Mononuclear cell (primary cell): ENCODE measurements at regions not wholly inside any gene's neighbourhood (a gene's known extent, or its start where the extent isn't known, plus 50 kb on each side); places are given as distances from the start of the nearest gene placed in this dataset.
"Not testable (repeated sequence)": the region's sequence is repeated elsewhere in the genome, so short reads cannot be mapped to it uniquely, and the experiment has no call there.

Experiments used
- H3K27me3 ChIP-seq: 2 replicates; pipeline ENCODE4 v1.6.0; 2011; ENCODE audit warnings: low read length, control low read depth; ENCODE audit not compliant: insufficient read depth
- H3K4me1 ChIP-seq: 2 replicates; pipeline ENCODE4 v1.5.1; 2011; ENCODE audit warnings: mild to moderate bottlenecking, low read length, control low read depth; ENCODE audit not compliant: insufficient read depth
- H3K4me3 ChIP-seq: 2 replicates; pipeline ENCODE4 v1.5.1; 2011; ENCODE audit warnings: mild to moderate bottlenecking, low read length, moderate library complexity
- H3K9me3 ChIP-seq: 2 replicates; pipeline ENCODE4 v1.5.1; 2011; ENCODE audit warnings: low read depth, mild to moderate bottlenecking, control low read depth, low read length

- no peaks in the 10 kb centered on the region for H3K27me3 ChIP-seq
- no peak overlapping the region for H3K4me3 ChIP-seq
- H3K9me3 ChIP-seq, result no peaks in the 10 kb centered on the region
- H3K4me1 ChIP-seq, result no peaks in the 10 kb centered on the region
These were observed 192.9 kb upstream of the FZD8 start for GRCh38 chr10:35834877-35835494.

- H3K4me3 ChIP-seq, result no peak overlapping the region
These were observed 185.7 kb upstream of the FZD8 start for GRCh38 chr10:35827783-35828182.

GRCh38 chr10:35824704-35825103, 182.6 kb upstream of the FZD8 start:
- no peaks in the 10 kb centered on the region for H3K4me1 ChIP-seq
- H3K27me3 ChIP-seq, result no peaks in the 10 kb centered on the region
- H3K4me3 ChIP-seq, result no peak overlapping the region
- H3K9me3 ChIP-seq, result no peaks in the 10 kb centered on the region

More at GRCh38 chr10:35827783-35828182, 185.7 kb upstream of the FZD8 start:
- no peaks in the 10 kb centered on the region for H3K4me1 ChIP-seq
- no peaks in the 10 kb centered on the region for H3K9me3 ChIP-seq
- H3K27me3 ChIP-seq, result no peaks in the 10 kb centered on the region

- Histone ChIP-seq H3K27me3 (no peaks in the 10 kb centered on the region), H3K9me3 (no peaks in the 10 kb centered on the region), H3K4me1 (no peaks in the 10 kb centered on the region), H3K4me3 (no peak overlapping the region)
These were observed 180.2 kb upstream of the FZD8 start for GRCh38 chr10:35822316-35822715.

- Histone ChIP-seq H3K9me3 (no peaks in the 10 kb centered on the region), H3K4me1 (no peaks in the 10 kb centered on the region), H3K4me3 (no peak overlapping the region), H3K27me3 (no peaks in the 10 kb centered on the region)
These were observed 179.3 kb upstream of the FZD8 start for GRCh38 chr10:35821339-35821911.

GRCh38 chr10:35819736-35820135, 177.6 kb upstream of the FZD8 start:
- Histone ChIP-seq H3K4me1 (no peaks in the 10 kb centered on the region), H3K4me3 (no peak overlapping the region), H3K9me3 (no peaks in the 10 kb centered on the region), H3K27me3 (no peaks in the 10 kb centered on the region)

GRCh38 chr10:35819011-35819410, 176.9 kb upstream of the FZD8 start:
- H3K9me3 ChIP-seq, result no peaks in the 10 kb centered on the region
- H3K4me3 ChIP-seq, result no peak overlapping the region
- no peaks in the 10 kb centered on the region for H3K27me3 ChIP-seq
- H3K4me1 ChIP-seq, result no peaks in the 10 kb centered on the region

- H3K4me3 ChIP-seq, H3K27me3 ChIP-seq, H3K4me1 ChIP-seq, H3K9me3 ChIP-seq: not testable (repeated sequence)
These were observed 175.0 kb upstream of the FZD8 start for GRCh38 chr10:35817109-35817508.

- Histone ChIP-seq H3K27me3 (no peaks in the 10 kb centered on the region), H3K4me3 (no peak overlapping the region), H3K9me3 (no peaks in the 10 kb centered on the region), H3K4me1 (no peaks in the 10 kb centered on the region)
These were observed 171.1 kb upstream of the FZD8 start for GRCh38 chr10:35813219-35813618.

GRCh38 chr10:35808344-35808743, 166.2 kb upstream of the FZD8 start:
- Histone ChIP-seq H3K9me3 (no peaks in the 10 kb centered on the region), H3K4me1 (no peaks in the 10 kb centered on the region), H3K4me3 (no peak overlapping the region), H3K27me3 (no peaks in the 10 kb centered on the region)

- H3K27me3 ChIP-seq, result no peaks in the 10 kb centered on the region
- H3K4me3 ChIP-seq, result no peak overlapping the region
- H3K9me3 ChIP-seq, result no peaks in the 10 kb centered on the region
- no peaks in the 10 kb centered on the region for H3K4me1 ChIP-seq
These were observed 160.9 kb upstream of the FZD8 start for GRCh38 chr10:35803046-35803445.

- H3K27me3 ChIP-seq, result no peaks in the 10 kb centered on the region
- no peak overlapping the region for H3K4me3 ChIP-seq
- H3K4me1 ChIP-seq, result no peaks in the 10 kb centered on the region
- no peaks in the 10 kb centered on the region for H3K9me3 ChIP-seq
These were observed 155.1 kb upstream of the FZD8 start for GRCh38 chr10:35797187-35797586.

- no peaks in the 10 kb centered on the region for H3K4me1 ChIP-seq
- H3K4me3 ChIP-seq, result no peak overlapping the region
These were observed 153.2 kb upstream of the FZD8 start for GRCh38 chr10:35795131-35795824.

GRCh38 chr10:35794703-35795102, 152.6 kb upstream of the FZD8 start:
- Histone ChIP-seq H3K27me3 (no peaks in the 10 kb centered on the region), H3K4me1 (no peaks in the 10 kb centered on the region), H3K4me3 (no peak overlapping the region), H3K9me3 (no peaks in the 10 kb centered on the region)

More at GRCh38 chr10:35795131-35795824, 153.2 kb upstream of the FZD8 start:
- no peaks in the 10 kb centered on the region for H3K9me3 ChIP-seq
- no peaks in the 10 kb centered on the region for H3K27me3 ChIP-seq

- Histone ChIP-seq H3K4me1 (no peaks in the 10 kb centered on the region), H3K4me3 (no peak overlapping the region), H3K27me3 (no peaks in the 10 kb centered on the region), H3K9me3 (no peaks in the 10 kb centered on the region)
These were observed 150.2 kb upstream of the FZD8 start for GRCh38 chr10:35792291-35792690.

- Histone ChIP-seq H3K27me3 (no peaks in the 10 kb centered on the region), H3K4me3 (no peak overlapping the region), H3K4me1 (no peaks in the 10 kb centered on the region), H3K9me3 (no peaks in the 10 kb centered on the region)
These were observed 147.9 kb upstream of the FZD8 start for GRCh38 chr10:35789996-35790395.
